Lung (tissue), 11 donors: ENCODE measurements at regions not wholly inside any gene's neighbourhood (a gene's known extent, or its start where the extent isn't known, plus 50 kb on each side); places are given as distances from the start of the nearest gene placed in this dataset.

Experiments used
- ATAC-seq: fragments of 200-7000 bp; cut with Tn5 transposase; one replicate; pipeline ENCODE4 v1.9.1; 2020; ENCODE audit warnings: moderate number of reproducible peaks; ENCODE audit not compliant: insufficient read depth, low FRiP score
- DNase-seq, 3 donors: peaks; one replicate each; pipeline ENCODE4 v3.0.0-alpha.2; 2013 to 2017
- H3K27ac ChIP-seq, 2 donors: one replicate each; pipeline ENCODE4 v1.5.1; 2013; ENCODE audit warnings: mild to moderate bottlenecking in 2 of 2, moderate library complexity in 2 of 2, control low read depth in 1 of 2, inconsistent platforms in 1 of 2, low read depth in 1 of 2, low read length in 1 of 2
- H3K27me3 ChIP-seq, 3 donors: one replicate each; pipeline ENCODE4 v1.5.1; 2013; ENCODE audit warnings: low read length in 2 of 3; ENCODE audit not compliant: control insufficient read depth in 3 of 3, insufficient read depth in 3 of 3
- H3K36me3 ChIP-seq, 4 donors: one replicate each; pipeline ENCODE4 v1.5.1; 2013; ENCODE audit warnings: low read length in 4 of 4, mild to moderate bottlenecking in 1 of 4, moderate library complexity in 1 of 4; ENCODE audit not compliant: control insufficient read depth in 4 of 4, insufficient read depth in 4 of 4
- H3K4me1 ChIP-seq, 5 donors: one replicate each; pipeline ENCODE4 v1.5.1; 2013; ENCODE audit warnings: low read length in 5 of 5, mild to moderate bottlenecking in 2 of 5, moderate library complexity in 1 of 5; ENCODE audit not compliant: control insufficient read depth in 5 of 5, insufficient read depth in 5 of 5
- H3K4me3 ChIP-seq: one replicate; pipeline ENCODE4 v1.5.1; 2013; ENCODE audit warnings: mild to moderate bottlenecking, control low read depth, moderate library complexity
- H3K9ac ChIP-seq, 2 donors: one replicate each; pipeline ENCODE4 v1.5.1; 2013; ENCODE audit warnings: low read length in 2 of 2, control low read depth in 1 of 2; ENCODE audit not compliant: insufficient read depth in 1 of 2
- H3K9me3 ChIP-seq, 4 donors: one replicate each; pipeline ENCODE4 v1.5.1; 2013; ENCODE audit warnings: low read length in 3 of 4, mild to moderate bottlenecking in 1 of 4, moderate library complexity in 1 of 4; ENCODE audit not compliant: control insufficient read depth in 4 of 4, insufficient read depth in 3 of 4
- CTCF ChIP-seq: IDR thresholded peaks from 2 replicates; pipeline ENCODE4 v1.5.1; 2012; ENCODE audit warnings: mild to moderate bottlenecking; ENCODE audit errors: control extremely low read depth, extremely low read depth
- WGBS, 2 donors: extraction: QIAGEN DNeasy Blood & Tissue Kit; methylation state at CpG; one replicate each; pipeline ENCODE4 v1.1.7; 2013; 5-methylcytosine and 5-hydroxymethylcytosine counted together
- donor health status: control.
- donor health status: control.
- donor health status: Bipolar disorder and iron deficiency.
- donor health status: healthy.
- donor health status: DM: yes; HTN: yes; CAD: no.

- Histone ChIP-seq H3K27me3 (no peaks in the 10 kb centered on the region), H3K36me3 (no peaks in the 10 kb centered on the region), H3K4me3 (no peak overlapping the region), H3K9ac (no peak overlapping the region), H3K9me3 (no peaks in the 10 kb centered on the region), H3K27ac (no peak overlapping the region), H3K4me1 (peaks cover 0 to 18% (median 0%) of the 10 kb centered on the region in 5 donors)
- DNase-seq (peak in 2 of 3 donors; percentile 21 to 26), ATAC-seq (no peak)
- WGBS, 2 donors, result 54 to 69% methylated on average over 3 of the region's 3 CpGs
- TF ChIP-seq CTCF, result no peak
Observed at GRCh38 chr10:83164156-83164555, 975.2 kb upstream of the GHITM start.

DNA sequence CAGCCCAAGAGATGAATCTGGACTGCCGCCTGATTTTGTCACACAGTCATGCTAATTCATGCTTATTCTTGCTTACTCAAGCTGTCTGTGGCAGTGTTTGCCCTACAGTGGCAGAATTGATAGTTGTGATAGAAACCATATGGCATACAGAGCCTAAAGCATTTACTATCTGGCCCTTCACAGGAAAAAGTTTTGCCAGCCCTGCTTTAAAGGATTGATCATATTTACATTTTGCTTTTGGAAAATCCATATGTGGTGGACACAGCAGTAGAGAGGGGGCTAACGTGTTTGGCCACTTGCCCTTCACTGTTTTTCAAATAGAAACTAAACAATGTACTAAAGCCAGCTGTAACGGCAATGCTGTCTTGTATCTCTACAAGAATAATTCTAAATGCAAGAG is 974.0 kb upstream of the GHITM start:
- no peak for TF ChIP-seq CTCF
- H3K4me1 ChIP-seq, result peaks cover 0 to 18% (median 0%) of the 10 kb centered on the region in 5 donors
- H3K36me3 ChIP-seq, result no peaks in the 10 kb centered on the region
- H3K9me3 ChIP-seq, result no peaks in the 10 kb centered on the region
- ATAC-seq (no peak), DNase-seq (peak; percentile 82 to 96 (median 95))
- H3K27ac ChIP-seq, result no peak overlapping the region
- 57 to 60% methylated on average over 3 of the region's 3 CpGs for WGBS, 2 donors
- peak overlapping the region in 1 of 2 donors; percentile 17 for H3K9ac ChIP-seq
- H3K27me3 ChIP-seq, result no peaks in the 10 kb centered on the region
- no peak overlapping the region for H3K4me3 ChIP-seq

GRCh38 chr10:83166344-83166743 is 973.0 kb upstream of the GHITM start:
- ATAC-seq, result no peak
- no peak overlapping the region for H3K9ac ChIP-seq
- H3K9me3 ChIP-seq, result no peaks in the 10 kb centered on the region
- no peaks in the 10 kb centered on the region for H3K27me3 ChIP-seq
- no peak for TF ChIP-seq CTCF
- no peaks in the 10 kb centered on the region for H3K36me3 ChIP-seq
- H3K4me3 ChIP-seq, result no peak overlapping the region
- 43 to 44% methylated on average over 5 of the region's 5 CpGs for WGBS, 2 donors
- H3K27ac ChIP-seq, result no peak overlapping the region
- DNase-seq, result peak in 2 of 3 donors; percentile 50 to 52
- peaks cover 0 to 18% (median 0%) of the 10 kb centered on the region in 5 donors for H3K4me1 ChIP-seq

DNA sequence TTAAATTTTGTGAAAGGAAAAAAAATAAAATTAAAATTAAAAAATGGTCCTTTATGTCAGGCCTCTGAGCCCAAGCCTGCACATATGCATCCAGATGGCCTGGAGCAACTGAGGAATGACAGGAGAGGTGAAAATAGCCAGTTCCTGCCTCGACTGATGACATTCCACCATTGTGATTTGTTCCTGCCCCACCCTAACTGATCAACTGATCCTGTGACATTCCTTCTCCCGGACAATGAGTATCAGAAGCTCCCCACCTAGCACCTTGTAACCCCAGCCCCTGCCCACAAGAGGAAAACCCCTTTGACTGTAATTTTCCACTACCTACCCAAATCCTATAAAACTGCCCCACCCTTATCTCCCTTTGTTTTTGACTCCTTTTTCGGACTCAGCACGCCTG is 972.2 kb upstream of the GHITM start:
- H3K9me3 ChIP-seq, result no peaks in the 10 kb centered on the region
- H3K9ac ChIP-seq, result no peak overlapping the region
- H3K4me3 ChIP-seq, result no peak overlapping the region
- DNase-seq (no peak), ATAC-seq (no peak)
- WGBS, 2 donors, result 60 to 75% methylated on average over 4 of the region's 4 CpGs
- peaks cover 0 to 18% (median 0%) of the 10 kb centered on the region in 5 donors for H3K4me1 ChIP-seq
- no peaks in the 10 kb centered on the region for H3K36me3 ChIP-seq
- no peaks in the 10 kb centered on the region for H3K27me3 ChIP-seq
- no peak for TF ChIP-seq CTCF
- H3K27ac ChIP-seq, result no peak overlapping the region
